ENCODE measurements at regions not wholly inside any gene's neighbourhood (a gene's known extent, or its start where the extent isn't known, plus 50 kb on each side); places are given as distances from the start of the nearest gene placed in this dataset.
A peak's percentile ranks its signal among the peaks of the same experiment; 100 is the strongest.
"Not testable (repeated sequence)": the region's sequence is repeated elsewhere in the genome, so short reads cannot be mapped to it uniquely, and the experiment has no call there.

DNA sequence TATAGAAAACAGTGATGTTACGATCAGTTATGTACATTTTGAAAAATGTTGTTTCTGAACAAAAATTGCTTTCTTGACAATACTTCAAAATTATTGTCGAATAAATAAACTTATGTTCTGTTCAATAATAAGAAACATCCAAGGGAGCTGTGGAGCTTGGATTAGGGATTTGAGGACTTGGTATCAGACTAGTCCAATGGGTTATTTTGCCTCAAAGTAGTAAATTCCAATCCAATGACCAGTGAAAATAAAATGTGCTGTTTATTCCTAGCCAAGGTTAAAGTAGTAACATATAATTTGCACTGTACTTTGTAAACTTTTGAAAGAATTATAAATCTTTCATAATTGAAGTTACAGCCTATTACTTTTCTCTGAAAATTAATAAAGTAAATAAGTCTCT lies 79.1 kb upstream of the IVNS1ABP start:
- H3K4me3 ChIP-seq (ENCODE audit: low read depth, low read length): no peak overlapping the region
- DNase-seq (ENCODE audit: low read depth): no peak

DNA sequence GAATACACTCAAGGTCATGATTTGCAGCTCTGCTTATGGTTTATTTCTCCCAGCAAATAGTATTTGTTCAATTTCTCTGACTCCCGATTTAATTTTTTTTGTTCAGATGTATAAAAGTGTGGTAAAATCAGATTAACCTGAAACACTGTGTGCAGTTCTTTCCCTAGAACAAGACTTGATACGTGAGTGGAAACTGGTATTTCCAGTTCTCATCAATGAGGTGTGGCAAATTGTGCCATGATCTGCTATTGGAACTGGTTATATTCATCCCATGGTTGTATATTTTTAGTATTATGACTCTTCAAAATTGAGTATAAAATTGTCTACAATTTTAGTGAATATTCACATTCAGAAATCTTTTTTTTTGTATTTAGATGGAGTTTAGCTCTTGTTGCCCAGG lies 76.8 kb upstream of the IVNS1ABP start:
- TF ChIP-seq, protein P1, sequence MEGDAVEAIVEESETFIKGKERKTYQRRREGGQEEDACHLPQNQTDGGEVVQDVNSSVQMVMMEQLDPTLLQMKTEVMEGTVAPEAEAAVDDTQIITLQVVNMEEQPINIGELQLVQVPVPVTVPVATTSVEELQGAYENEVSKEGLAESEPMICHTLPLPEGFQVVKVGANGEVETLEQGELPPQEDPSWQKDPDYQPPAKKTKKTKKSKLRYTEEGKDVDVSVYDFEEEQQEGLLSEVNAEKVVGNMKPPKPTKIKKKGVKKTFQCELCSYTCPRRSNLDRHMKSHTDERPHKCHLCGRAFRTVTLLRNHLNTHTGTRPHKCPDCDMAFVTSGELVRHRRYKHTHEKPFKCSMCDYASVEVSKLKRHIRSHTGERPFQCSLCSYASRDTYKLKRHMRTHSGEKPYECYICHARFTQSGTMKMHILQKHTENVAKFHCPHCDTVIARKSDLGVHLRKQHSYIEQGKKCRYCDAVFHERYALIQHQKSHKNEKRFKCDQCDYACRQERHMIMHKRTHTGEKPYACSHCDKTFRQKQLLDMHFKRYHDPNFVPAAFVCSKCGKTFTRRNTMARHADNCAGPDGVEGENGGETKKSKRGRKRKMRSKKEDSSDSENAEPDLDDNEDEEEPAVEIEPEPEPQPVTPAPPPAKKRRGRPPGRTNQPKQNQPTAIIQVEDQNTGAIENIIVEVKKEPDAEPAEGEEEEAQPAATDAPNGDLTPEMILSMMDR (IDR thresholded peaks at IDR 0.05; ENCODE audit: control insufficient read depth, extremely low read depth, insufficient read depth): no peak
- peak; percentile 28 for DNase-seq (ENCODE audit: low read depth)
- no peak overlapping the region for H3K4me3 ChIP-seq (ENCODE audit: low read depth, low read length)

More for the DNA sequence above, 79.1 kb upstream of the IVNS1ABP start:
- TF ChIP-seq, protein P1 (IDR thresholded peaks at IDR 0.05; ENCODE audit: control insufficient read depth, extremely low read depth, insufficient read depth): no peak

DNA sequence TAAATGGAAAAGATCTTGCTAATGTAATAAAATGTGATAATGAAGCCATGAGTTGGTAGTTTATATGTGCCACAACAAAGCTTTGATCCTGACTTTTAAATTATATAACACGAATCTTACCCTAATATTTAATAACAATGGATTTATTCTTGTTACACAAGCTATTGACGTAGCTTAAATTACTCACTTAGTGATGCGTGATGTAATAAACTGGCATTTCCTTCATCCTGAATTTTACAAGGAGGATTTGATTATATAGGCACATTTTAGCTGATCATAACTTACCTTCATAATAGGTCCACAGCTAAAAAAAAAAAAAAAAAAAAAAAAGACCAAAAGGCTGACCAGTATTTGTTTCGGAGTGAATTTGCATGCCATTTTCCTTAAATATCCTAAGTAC lies 76.2 kb upstream of the IVNS1ABP start:
- no peak overlapping the region for H3K4me3 ChIP-seq (ENCODE audit: low read depth, low read length)
- TF ChIP-seq, protein P1 (IDR thresholded peaks at IDR 0.05; ENCODE audit: control insufficient read depth, extremely low read depth, insufficient read depth): no peak
- DNase-seq (ENCODE audit: low read depth): no peak

DNA sequence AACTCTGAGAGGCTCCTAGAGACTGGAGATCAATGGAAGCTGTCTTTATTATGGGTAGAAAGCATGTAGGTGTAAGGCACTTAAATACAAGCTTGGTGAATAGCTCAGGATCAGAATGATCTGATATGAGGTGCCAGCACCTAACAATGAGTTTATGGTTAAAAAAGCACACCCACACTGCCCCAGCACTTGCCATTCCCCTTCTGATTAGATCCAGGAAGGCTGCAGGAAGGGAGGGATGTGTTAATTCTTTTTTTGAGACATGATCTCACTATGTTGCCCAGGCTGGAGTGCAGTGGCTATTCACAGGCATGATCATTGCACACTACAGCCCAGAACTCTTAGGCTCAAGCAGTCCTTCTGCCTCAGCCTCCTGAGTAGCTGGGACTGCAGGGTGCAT lies 71.8 kb upstream of the IVNS1ABP start:
- H3K4me3 ChIP-seq (ENCODE audit: low read depth, low read length): no peak overlapping the region
- TF ChIP-seq, protein P1 (IDR thresholded peaks at IDR 0.05; ENCODE audit: control insufficient read depth, extremely low read depth, insufficient read depth): no peak
- no peak for DNase-seq (ENCODE audit: low read depth)

DNA sequence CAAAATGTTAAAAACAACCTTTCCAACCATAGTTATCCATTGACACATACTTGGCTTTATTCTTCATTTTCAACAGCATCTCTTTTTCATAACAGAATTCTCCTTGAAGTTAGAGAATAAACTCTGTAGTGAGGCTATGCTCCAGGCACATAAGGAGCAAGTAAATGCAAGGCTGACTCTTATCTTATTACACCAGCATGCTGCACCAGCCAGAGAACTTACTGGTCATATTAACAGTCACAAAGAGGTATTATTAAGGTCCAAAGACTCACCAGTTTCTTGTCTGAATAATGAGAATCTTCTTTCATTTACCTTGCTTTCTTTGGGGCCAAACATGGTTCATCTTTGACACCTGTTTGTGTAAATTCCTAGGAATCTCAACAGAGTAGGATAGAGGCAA lies 71.3 kb upstream of the IVNS1ABP start:
- H3K4me3 ChIP-seq (ENCODE audit: low read depth, low read length): no peak overlapping the region
- DNase-seq (ENCODE audit: low read depth): no peak
- TF ChIP-seq, protein P1 (IDR thresholded peaks at IDR 0.05; ENCODE audit: control insufficient read depth, extremely low read depth, insufficient read depth): no peak

DNA sequence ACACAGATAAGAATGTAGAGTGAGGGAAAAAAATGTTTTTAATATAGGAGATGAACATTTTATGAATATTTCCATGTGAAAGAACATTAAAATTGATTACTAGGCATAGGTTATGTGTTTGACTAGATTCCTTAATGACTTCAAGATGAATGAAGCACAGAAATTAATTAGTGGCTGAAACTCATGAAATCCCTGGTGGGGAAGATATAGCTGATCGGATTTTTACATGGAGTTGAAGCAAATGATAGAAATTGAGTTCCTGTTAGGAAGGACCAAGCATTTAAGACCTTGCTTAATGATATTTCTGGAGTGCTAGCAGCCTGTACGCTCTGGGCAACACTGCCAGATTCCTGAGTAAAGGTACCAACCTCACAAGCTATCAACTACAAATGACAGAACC lies 68.9 kb upstream of the IVNS1ABP start:
- TF ChIP-seq, protein P1 (IDR thresholded peaks at IDR 0.05; ENCODE audit: control insufficient read depth, extremely low read depth, insufficient read depth): no peak
- no peak overlapping the region for H3K4me3 ChIP-seq (ENCODE audit: low read depth, low read length)
- no peak for DNase-seq (ENCODE audit: low read depth)

DNA sequence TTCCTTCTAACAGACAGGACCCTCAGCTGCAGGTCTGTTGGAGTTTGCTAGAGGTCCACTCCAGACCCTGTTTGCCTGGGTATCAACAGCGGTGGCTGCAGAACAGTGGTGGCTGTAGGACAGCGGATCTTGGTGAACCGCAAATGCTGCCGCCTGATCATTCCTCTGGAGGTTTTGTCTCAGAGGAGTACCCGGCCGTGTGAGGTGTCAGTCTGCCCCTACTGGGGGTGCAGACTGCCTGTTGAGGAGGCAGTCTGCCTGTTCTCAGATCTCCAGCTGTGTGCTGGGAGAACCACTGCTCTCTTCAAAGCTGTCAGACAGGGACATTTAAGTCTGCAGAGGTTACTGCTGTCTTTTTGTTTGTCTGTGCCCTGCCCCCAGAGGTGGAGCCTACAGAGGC lies 66.8 kb upstream of the IVNS1ABP start:
- H3K4me3 ChIP-seq (ENCODE audit: low read depth, low read length); DNase-seq (ENCODE audit: low read depth): not testable (repeated sequence)
